ENCODE measurements at regions not wholly inside any gene's neighbourhood (a gene's known extent, or its start where the extent isn't known, plus 50 kb on each side); places are given as distances from the start of the nearest gene placed in this dataset.

DNA sequence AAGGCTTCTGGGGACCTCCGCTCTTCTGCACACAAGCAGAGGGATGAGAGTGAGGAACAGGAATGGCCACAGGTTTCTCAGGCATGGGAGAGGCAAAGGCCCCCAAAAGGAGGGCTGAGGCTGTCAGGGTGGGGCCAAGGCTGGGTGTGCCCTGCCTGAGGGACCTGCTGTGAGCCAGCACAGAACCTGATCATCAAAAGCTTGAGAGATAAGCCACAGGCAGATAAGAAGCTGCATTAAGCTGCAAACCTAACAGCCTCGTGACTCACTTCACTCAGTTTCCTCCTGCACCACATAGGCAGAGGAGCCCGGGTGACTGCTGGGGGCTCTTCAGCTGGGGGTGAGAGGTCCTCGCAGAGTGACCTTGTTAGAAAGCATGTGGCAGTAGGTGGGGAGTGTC is 64.5 kb upstream of the LAPTM4A start:
- TF ChIP-seq CTCF (IDR thresholded peaks at IDR 0.05) (no peak), POLR2A (IDR thresholded peaks at IDR 0.05; ENCODE audit: low read depth) (no peak), POLR2AphosphoS5 (IDR thresholded peaks at IDR 0.05) (no peak), EP300 (IDR thresholded peaks at IDR 0.05) (no peak)

All from esophagus muscularis mucosa (tissue), 4 donors.